GM18498 (cell line): ENCODE measurements at regions not wholly inside any gene's neighbourhood (a gene's known extent, or its start where the extent isn't known, plus 50 kb on each side); places are given as distances from the start of the nearest gene placed in this dataset.
"Not testable (repeated sequence)": the region's sequence is repeated elsewhere in the genome, so short reads cannot be mapped to it uniquely, and the experiment has no call there.

Experiments used
- ATAC-seq: cut with Tn5 transposase; IDR thresholded peaks from one replicate; pipeline ENCODE4 v1.9.1; 2021; ENCODE audit warnings: mild to moderate bottlenecking, moderate library complexity; ENCODE audit not compliant: unreplicated experiment

DNA sequence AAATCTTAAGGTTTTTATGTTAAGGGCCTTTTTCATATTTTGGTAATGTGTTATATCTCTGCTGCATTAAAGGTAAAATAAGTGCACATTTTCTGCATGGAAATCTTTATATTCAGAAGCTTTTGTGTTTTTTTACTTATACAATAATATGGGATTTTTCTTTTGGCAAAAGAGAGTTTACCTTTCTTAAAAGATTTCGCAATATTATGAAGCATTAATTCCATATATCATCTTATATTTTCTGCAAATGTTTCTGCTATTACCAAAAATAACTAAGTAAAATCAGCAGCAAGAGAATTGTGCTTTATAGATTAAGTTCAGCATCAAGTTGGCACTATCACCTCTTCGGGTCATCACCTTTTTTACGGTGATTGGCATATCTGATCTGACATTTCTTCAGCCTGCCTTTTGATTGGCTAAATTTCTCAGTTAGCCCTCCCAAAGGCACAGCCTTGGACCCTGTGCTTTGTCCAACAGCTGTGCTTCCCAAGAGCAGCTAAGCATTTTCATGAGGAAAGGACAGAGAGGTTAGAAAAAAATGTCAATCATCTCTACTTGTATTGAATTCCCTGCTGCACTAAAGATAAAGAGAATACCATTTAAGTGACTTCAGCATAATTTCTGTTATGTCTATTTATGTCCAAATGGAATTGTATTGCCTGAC, 767.1 kb upstream of the PRMT6 start:
- ATAC-seq = no peak

DNA sequence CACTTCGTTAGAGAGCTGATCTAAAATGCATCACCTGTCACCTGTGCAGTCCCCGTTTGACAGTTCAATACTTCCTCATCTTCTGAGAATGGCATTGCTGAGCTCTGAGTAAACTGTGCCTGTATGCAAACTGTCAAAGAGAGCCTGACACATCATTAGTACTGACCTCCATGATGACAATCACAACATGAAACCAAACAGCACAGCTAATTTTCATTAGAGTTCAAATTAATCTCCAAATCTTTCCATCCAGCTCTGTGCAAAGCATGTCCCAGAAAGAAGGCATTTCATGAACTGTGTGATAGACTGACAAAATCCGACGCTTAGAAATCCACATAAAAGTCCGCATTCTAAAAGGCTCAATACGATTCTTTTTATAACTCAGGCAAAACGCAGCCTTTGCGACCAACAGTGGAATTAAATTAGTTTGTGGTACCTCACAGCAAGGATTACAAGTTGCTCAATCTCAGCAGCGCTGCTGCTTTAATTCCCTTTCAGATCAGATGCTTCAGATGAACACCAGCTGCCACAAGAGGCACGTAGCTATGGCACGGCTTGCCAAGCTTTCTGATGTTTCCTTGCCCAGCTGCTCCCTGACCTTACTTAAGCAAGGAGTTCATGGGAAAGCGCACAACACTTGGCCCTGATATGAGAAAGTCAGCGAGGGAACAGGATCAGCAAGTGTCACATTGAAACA, 765.5 kb upstream of the PRMT6 start:
- ATAC-seq = no peak

DNA sequence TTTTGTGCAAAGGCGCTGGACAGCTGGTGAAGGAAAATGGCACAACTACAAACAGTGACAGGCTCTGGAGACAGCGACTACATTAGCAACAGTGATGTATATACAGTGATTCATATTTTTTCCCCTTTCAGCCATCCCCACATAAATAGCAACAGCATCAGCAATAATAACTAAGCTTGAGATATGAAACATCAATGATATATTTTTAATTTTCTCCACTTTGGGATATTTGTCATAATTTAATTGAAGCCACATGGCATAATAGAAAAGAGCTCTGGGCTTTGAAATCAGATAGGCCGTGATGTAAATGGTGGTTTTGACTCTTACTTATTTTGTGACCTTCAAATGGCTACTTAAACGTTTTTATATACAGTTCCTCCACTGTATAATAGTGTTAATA, 764.3 kb upstream of the PRMT6 start:
- no peak for ATAC-seq

DNA sequence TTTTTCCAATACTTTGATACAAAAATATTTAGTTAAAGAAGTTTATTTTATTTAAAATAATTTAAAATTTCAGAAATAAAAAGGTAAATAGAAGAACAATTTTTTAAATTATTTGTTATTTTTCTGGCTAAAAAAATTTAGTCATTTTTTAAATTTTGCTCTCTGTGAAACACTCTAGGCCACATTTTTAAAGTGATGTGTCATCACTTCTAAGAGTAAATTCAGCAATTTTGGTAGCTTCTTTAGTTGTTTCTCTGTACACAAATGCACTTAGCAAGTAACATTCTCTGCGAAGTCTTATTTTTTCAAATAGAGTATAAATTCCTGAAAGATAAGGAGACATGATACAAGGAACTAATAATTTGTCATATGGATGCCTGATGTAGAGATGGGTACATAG, 760.0 kb upstream of the PRMT6 start:
- no peak for ATAC-seq

DNA sequence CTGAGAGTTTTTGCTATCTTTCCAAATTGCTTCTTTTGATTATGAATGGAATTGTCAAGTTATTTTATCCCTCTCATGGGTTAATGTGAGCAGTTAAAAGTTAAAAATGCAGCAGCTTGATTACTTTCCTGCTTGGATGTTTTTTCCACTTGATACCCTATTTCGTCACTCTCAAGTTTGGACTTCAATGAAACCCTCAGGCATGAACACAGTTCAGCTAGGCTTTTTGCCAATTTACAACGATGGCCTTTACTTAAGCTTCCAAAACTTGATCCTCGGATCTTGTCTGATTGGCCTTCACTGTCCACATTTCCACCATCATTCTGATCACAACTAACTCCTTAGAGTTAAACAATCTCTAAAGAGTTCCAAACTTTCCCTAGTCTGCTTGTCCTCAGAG, 752.4 kb upstream of the PRMT6 start:
- ATAC-seq = no peak

DNA sequence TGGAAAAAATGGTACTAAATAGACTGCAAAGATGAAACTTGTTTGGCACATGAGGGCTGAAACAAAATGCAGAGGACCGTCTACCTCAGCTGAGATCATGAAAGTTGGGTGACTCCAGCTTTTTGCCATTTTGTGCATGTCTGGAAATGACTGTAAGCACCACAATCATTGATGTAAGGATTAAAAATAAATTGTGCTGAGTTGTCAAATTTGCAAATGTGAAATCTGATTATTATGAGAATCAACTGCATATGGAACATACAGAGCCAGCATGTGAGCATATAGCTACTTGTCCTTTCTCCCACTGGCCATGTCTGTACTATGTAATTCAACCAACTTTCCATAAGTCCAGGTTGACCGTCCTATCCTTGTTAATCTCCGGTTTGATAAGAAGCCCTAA, 736.9 kb upstream of the PRMT6 start:
- no peak for ATAC-seq

DNA sequence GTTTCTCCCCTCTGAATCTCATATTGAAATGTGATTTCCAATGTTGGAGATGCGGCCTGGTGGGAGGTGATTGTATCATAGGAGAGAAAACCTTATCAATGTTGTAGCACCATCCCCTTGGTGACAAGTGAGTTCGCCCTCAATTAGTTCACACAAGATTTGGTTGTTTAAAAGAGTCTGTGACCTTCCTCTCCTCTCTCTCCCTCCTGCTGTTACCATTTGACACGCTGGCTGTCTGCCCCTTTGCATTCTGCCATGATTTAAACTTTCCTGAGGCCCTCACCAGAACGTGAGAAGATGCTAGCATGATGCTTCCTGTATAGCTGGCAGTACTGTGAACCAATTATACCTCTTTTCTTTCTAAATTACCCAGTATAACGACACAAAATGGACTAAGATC, 730.9 kb upstream of the PRMT6 start:
- ATAC-seq = no peak

DNA sequence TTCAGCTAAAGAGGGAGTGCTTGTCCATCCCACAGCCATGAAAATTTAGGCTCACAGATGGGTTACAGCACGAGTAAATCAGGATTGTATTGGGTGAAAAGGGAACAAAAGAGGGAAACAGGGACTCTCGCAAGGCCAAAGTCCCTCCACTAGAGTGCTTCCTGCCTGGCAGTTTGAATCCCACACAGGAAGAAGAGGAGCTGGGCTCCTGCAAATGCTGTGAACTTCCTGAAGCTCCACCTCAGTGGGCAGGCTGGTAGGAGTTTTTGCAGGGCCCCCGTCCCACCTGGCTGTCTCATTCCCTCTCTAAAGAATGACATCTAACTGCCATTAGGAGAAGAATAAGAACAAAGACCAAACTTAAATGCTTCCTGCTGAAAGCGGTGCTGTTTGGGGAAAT, 712.0 kb upstream of the PRMT6 start:
- ATAC-seq = no peak

DNA sequence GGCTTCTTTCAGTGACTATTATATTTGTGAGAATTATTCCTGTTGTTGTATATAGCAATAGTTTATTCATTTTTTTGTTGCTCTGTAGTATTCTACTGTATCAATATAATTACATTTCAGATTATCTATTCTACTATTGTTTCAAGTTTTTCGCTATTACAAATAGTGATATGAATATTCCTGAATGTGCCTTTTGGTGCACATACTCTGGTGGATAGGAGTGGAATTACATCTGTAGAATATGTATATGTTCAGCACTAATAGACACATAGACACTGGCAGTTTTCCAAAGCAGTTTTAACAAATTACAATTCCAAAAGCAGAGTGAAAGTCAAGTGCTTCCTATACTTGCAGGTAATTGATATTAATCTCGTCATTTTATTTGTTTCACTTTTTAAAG, 696.2 kb upstream of the PRMT6 start:
- no peak for ATAC-seq

DNA sequence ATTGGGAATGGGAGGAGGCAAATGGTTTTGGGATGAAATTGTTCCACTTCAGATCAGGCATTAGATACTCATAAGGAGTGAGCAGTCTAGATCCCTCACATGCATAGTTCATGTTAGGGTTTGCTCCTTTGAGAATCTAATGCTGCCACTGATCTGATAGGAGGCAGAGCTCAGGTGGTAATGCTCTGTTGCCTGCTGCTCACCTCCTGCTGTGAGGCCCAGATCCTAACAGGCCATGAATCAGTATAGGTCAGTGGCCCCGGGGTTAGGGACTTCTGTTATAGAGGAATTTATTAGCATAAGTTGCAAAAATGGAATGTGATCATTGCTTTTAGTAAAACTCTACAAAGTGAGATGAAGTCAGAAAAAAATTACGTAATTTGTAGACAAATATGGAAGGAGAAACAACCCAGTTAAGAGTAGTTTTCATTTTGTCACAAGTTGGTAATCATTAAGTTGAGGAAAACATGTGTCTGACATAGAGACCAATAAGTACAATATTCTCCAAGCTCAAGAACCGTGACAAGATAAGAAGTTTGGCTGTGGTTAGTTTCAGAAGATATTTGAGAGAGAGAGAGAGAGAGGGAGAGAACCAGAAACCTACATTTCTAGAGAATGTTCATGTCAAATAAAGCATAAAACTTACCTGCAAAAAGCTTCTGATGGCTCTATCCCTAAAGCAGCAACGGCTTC, 689.7 kb upstream of the PRMT6 start:
- ATAC-seq = no peak

DNA sequence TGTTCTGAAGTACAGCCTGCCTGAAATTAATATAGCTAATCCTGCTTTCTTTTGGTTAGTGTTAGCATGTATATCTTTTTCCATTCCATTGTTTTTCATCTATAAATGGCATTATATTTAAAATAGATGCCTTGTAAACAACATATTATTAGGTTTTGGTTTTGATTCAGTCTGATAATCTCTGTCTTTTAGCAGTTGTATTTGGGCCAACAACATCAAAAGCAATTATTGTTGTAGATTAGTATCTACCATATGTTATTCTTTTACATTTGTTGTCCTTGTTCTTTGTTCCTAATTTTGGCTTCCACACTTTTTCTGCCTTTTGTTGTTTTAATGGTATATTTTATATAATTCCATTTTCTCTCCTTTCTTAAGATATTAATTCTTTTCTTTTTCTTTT, 678.2 kb upstream of the PRMT6 start:
- ATAC-seq = no peak

DNA sequence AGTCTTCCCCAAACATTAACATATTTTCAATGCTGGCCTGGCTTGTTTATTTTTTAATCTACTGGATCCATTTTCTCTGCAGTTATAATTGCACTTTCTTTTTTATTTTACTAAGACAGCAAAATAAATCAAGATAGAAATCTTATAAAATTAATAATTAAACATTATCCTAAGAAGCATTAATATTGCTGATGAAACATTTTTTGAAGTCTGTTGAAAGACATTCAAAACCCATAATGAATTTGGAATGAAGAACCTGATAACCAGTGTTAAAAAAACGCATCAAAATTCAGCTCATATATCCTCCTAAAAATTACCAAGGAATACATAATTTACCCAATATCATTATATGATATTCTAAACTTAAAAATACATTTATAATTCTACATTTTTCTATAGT, 675.7 kb upstream of the PRMT6 start:
- ATAC-seq = no peak

DNA sequence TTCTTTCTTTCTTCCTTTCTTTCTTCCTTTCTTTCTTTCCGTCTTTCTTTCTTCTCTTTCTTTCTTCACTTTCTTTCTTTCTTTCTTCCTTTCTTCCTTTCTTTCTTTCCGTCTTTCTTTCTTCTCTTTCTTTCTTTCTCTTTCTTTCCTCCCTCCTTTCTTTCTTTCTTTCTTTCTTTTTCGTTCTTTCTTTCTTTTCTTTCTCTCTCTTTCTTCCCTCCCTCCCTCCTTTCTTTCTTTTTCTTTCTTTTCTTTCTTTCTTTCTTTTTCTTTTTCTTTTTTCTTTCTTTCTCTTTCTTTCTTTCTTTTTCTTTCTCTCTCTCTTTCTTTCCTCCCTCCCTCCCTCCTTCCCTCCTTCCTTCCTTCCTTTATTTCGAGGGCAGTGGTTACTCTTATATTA, 667.3 kb upstream of the PRMT6 start:
- not testable (repeated sequence) for ATAC-seq

DNA sequence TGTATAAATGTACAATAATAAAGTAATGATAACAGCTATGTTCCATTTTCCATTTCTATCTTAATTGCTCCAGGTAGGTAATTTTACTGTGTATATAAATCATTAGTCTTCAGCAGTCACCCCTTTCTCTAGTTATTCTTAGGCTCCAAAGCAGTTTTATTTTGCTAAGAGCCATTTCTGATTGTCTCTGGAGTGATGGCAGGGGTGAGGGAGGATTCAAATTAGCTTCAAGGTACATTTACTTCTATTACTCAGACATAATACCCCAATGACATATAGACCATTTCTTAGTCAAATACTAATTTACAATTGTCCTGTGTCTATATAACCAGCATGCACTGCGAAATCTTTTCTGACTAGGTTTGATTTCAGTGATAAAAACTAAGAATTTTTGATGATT, 663.4 kb upstream of the PRMT6 start:
- no peak for ATAC-seq

DNA sequence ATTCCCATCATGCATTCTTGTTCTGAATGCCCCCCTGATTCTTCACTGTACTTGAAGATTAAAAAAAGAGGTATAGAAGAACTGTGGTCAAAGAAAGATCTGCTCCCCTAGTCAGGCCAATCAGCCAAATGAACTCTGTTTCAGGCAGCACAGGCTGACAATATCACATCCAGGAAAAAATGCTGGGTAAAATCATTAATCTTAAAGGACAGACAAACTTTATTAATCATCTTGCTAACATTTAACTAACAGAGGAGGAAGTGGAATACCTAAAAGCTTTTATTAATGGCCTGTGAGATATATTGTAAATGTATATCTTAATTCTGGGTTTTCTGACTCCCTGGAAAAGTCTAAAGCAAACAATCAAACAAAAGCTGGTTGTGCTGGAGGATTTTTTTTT, 660.5 kb upstream of the PRMT6 start:
- ATAC-seq = no peak

DNA sequence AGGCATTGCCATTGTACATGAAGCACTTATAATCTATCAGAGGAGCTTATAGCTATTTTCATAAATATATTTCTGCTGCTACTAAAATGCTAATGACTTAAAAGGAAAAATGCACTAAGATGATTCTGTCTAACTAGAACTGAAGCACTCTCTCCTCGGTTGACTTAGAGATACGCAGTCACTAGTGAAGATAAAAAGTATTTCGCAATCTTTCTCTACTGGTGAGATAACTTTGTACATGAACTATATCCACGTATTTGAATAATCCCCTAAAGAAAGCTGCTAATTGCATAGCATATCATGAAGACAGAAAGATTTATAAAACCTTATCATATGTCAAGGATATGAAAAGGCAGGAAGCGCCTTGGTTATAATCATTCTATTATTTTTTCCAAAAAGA, 658.1 kb upstream of the PRMT6 start:
- no peak for ATAC-seq

DNA sequence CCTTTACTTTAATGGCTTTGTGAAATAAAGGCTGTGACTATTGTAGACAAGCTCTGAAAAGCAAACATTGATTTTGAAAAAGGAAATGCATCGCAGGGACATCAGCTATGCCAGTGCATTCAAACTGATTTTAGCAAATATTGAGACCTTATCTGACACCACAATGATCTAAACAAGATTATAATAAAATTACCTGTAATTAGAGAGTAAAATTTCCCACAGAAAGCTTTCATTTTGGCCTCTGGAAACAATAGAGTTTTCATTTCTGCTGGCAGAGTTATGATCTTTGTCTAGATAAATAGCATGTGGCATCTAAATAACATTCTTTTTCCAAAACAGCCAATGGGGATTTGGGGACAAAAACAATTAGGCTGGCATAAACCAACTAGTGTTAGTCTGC, 650.4 kb upstream of the PRMT6 start:
- no peak for ATAC-seq

DNA sequence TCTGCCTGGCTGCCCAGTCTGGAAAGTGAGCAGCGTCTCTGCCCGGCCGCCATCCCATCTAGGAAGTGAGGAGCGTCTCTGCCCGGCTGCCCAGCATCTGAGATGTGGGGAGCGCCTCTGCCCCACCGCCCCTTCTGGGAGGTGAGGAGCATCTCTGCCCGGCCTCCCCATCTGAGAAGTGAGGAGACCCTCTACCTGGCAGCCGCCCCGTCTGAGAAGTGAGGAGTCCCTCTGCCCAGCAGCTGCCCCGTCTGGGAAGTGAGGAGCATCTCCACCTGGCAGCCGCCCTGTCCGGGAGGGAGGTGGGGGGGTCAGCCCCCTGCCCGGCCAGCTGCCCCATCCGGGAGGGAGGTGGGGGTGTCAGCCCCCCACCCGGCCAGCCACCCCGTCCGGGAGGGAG, 644.2 kb upstream of the PRMT6 start:
- not testable (repeated sequence) for ATAC-seq

DNA sequence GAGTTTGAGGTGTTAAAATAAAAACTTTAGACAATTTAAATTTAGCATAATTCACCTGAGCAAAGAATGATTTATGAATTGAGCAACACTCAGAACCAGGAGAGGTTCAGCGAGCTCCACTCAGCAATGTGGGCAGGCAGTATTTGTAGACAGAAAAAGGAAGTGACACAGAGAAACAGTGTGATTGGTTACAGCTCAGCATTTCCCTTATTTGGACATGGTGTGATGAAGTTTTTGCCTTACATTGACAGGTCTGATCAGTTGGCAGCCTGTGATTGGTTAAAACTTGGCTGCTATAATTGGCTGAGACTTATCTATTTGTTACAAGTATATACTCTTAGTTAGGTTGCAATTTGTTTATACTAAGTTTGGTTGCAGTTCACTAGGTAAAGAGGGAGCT, 621.2 kb upstream of the PRMT6 start:
- ATAC-seq = no peak

DNA sequence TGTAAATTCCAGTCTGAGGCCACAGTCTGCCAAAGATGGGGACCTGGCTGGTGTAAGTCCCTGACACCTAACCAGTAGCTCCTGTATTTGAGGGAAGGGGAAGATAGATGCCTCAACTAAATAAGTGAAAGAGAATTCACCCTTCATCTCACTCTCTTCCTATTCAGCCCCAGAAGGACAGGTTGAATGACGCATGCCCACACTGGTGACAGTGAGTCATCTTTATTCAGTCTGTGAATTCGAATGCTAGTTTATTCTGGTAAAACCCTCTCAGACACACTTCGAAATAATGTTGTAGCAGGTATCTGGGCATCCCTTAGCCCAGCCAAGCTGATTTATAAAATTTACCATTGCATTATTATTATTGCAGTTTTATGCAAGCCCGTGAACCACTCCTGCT, 617.0 kb upstream of the PRMT6 start:
- ATAC-seq = no peak

DNA sequence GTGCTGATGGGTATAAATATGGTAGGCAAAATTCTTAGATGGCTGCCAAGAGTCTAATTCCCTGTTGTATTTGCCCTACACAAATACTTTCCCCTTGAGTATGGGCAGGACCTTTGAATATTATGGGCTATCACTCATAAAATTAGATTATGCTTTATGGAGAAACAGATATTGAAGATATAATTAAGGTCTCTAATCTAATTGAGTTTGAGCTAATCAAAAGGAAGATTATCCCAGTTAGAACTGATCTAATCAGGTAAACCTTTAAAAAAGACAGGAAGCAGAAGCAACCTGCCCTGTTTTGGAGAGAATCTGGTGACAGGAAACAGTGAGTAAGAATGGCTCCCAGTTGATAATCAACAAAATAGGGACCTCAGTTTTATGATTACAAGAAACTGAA, 609.0 kb upstream of the PRMT6 start:
- no peak for ATAC-seq

DNA sequence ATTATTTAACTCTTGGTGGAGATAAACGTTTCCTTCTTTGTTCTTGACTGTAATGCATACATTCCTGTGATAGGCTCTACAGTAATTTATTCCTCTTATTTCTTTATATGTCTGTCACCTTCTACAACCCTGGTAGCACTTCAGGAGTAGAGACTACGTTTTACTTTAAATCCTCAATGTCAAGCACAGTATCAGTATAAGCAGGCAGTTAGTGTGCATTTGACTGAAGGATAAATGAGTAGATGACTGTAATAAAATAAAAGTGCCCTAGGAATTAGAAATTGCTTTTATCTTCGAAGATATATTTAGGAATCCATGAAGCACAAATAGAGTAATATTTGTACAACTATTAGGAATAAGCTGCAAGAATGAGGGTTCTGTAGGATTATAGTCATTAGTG, 599.6 kb upstream of the PRMT6 start:
- ATAC-seq = no peak
